ENCODE measurements at regions not wholly inside any gene's neighbourhood (a gene's known extent, or its start where the extent isn't known, plus 50 kb on each side); places are given as distances from the start of the nearest gene placed in this dataset.

DNA sequence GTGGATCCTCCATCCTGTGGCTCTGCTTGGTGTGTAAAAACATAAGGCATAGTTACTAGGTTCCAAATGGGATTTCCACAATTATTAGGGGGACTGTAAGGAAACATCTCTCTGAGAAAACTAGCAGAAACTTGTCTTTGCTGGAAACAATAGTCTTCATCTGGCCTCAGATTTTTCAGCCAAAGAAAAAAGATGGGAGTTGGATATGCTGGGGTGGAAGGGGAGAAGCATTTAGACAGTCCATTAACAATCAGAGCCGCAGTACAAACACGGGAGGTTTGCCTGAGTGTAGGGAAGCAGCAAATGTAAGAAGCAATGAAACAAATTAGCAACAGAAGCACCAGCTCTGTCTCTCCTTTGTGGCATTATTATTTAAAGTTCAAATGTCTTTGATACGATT, 402.7 kb upstream of the ZNF608 start:
- no peak for TF ChIP-seq SP1 (IDR thresholded peaks at IDR 0.05)
- TF ChIP-seq FOXA1 (IDR thresholded peaks at IDR 0.05), result no peak
- TF ChIP-seq TAF1 (conservative IDR thresholded peaks at IDR 0.05), result no peak
- no peak for TF ChIP-seq EGR1 (IDR thresholded peaks at IDR 0.05; ENCODE audit: low read depth in 2 of 2)
- no peak for TF ChIP-seq NR2F2 (IDR thresholded peaks at IDR 0.05)
- TF ChIP-seq HNF4A (conservative IDR thresholded peaks at IDR 0.05), result no peak
- TF ChIP-seq, protein P1, sequence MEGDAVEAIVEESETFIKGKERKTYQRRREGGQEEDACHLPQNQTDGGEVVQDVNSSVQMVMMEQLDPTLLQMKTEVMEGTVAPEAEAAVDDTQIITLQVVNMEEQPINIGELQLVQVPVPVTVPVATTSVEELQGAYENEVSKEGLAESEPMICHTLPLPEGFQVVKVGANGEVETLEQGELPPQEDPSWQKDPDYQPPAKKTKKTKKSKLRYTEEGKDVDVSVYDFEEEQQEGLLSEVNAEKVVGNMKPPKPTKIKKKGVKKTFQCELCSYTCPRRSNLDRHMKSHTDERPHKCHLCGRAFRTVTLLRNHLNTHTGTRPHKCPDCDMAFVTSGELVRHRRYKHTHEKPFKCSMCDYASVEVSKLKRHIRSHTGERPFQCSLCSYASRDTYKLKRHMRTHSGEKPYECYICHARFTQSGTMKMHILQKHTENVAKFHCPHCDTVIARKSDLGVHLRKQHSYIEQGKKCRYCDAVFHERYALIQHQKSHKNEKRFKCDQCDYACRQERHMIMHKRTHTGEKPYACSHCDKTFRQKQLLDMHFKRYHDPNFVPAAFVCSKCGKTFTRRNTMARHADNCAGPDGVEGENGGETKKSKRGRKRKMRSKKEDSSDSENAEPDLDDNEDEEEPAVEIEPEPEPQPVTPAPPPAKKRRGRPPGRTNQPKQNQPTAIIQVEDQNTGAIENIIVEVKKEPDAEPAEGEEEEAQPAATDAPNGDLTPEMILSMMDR (IDR thresholded peaks at IDR 0.05; ENCODE audit: low read depth, low read length, missing input control), result no peak
- TF ChIP-seq RXRA (IDR thresholded peaks at IDR 0.05), result no peak
- TF ChIP-seq, protein P2, sequence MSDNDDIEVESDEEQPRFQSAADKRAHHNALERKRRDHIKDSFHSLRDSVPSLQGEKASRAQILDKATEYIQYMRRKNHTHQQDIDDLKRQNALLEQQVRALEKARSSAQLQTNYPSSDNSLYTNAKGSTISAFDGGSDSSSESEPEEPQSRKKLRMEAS (IDR thresholded peaks at IDR 0.05), result no peak
- TF ChIP-seq, protein P3, sequence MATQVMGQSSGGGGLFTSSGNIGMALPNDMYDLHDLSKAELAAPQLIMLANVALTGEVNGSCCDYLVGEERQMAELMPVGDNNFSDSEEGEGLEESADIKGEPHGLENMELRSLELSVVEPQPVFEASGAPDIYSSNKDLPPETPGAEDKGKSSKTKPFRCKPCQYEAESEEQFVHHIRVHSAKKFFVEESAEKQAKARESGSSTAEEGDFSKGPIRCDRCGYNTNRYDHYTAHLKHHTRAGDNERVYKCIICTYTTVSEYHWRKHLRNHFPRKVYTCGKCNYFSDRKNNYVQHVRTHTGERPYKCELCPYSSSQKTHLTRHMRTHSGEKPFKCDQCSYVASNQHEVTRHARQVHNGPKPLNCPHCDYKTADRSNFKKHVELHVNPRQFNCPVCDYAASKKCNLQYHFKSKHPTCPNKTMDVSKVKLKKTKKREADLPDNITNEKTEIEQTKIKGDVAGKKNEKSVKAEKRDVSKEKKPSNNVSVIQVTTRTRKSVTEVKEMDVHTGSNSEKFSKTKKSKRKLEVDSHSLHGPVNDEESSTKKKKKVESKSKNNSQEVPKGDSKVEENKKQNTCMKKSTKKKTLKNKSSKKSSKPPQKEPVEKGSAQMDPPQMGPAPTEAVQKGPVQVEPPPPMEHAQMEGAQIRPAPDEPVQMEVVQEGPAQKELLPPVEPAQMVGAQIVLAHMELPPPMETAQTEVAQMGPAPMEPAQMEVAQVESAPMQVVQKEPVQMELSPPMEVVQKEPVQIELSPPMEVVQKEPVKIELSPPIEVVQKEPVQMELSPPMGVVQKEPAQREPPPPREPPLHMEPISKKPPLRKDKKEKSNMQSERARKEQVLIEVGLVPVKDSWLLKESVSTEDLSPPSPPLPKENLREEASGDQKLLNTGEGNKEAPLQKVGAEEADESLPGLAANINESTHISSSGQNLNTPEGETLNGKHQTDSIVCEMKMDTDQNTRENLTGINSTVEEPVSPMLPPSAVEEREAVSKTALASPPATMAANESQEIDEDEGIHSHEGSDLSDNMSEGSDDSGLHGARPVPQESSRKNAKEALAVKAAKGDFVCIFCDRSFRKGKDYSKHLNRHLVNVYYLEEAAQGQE (IDR thresholded peaks at IDR 0.05), result no peak
- TF ChIP-seq, protein P4, sequence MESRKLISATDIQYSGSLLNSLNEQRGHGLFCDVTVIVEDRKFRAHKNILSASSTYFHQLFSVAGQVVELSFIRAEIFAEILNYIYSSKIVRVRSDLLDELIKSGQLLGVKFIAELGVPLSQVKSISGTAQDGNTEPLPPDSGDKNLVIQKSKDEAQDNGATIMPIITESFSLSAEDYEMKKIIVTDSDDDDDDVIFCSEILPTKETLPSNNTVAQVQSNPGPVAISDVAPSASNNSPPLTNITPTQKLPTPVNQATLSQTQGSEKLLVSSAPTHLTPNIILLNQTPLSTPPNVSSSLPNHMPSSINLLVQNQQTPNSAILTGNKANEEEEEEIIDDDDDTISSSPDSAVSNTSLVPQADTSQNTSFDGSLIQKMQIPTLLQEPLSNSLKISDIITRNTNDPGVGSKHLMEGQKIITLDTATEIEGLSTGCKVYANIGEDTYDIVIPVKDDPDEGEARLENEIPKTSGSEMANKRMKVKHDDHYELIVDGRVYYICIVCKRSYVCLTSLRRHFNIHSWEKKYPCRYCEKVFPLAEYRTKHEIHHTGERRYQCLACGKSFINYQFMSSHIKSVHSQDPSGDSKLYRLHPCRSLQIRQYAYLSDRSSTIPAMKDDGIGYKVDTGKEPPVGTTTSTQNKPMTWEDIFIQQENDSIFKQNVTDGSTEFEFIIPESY (IDR thresholded peaks at IDR 0.05), result no peak
- TF ChIP-seq RAD21 (IDR thresholded peaks at IDR 0.05), result no peak
- no peak for TF ChIP-seq YY1 (IDR thresholded peaks at IDR 0.05)
- TF ChIP-seq FOXA2 (IDR thresholded peaks at IDR 0.05), result no peak
- no peak for TF ChIP-seq HNF4G (IDR thresholded peaks at IDR 0.05)
- TF ChIP-seq, protein P5, sequence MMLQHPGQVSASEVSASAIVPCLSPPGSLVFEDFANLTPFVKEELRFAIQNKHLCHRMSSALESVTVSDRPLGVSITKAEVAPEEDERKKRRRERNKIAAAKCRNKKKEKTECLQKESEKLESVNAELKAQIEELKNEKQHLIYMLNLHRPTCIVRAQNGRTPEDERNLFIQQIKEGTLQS (IDR thresholded peaks at IDR 0.05), result no peak
- TF ChIP-seq GABPA (IDR thresholded peaks at IDR 0.05 in 1 of 2, conservative IDR thresholded peaks at IDR 0.05 in 1 of 2), result no peak
- no peak for TF ChIP-seq JUND (IDR thresholded peaks at IDR 0.05)
- H3K27me3 ChIP-seq (ENCODE audit: control insufficient read depth in 4 of 4, insufficient read depth in 4 of 4, low read length in 3 of 4), result no peaks in the 10 kb centered on the region
- 82% methylated on average over 3 of the region's 3 CpGs for WGBS
- H3K36me3 ChIP-seq (ENCODE audit: control insufficient read depth in 4 of 4, insufficient read depth in 3 of 4, low read depth in 1 of 4, low read length in 3 of 4), result no peaks in the 10 kb centered on the region
- H3K4me1 ChIP-seq (ENCODE audit: control insufficient read depth in 4 of 4, insufficient read depth in 4 of 4, low read length in 3 of 4), result peaks cover 0 to 1% (median 0%) of the 10 kb centered on the region in 4 donors
- H3K4me3 ChIP-seq (ENCODE audit: low read depth in 1 of 3, low read length in 3 of 3), result no peak overlapping the region
- no peaks in the 10 kb centered on the region for H3K9me3 ChIP-seq (ENCODE audit: control insufficient read depth in 4 of 4, low read length in 3 of 4)
- DNase-seq (ENCODE audit: low spot score), result no peak
- H3K27ac ChIP-seq (ENCODE audit: low read depth in 1 of 2, low read length in 2 of 2), result no peak overlapping the region
- H3K9ac ChIP-seq (ENCODE audit: low read depth in 1 of 2, low read length in 2 of 2), result no peak overlapping the region

All from liver (tissue), 8 donors.